ENCODE measurements at regions not wholly inside any gene's neighbourhood (a gene's known extent, or its start where the extent isn't known, plus 50 kb on each side); places are given as distances from the start of the nearest gene placed in this dataset.

- H3K27me3 Mint-ChIP-seq, result peaks cover 2% of the 10 kb centered on the region
- no peak overlapping the region for H3K4me3 Mint-ChIP-seq
- H3K4me1 Mint-ChIP-seq (ENCODE audit: low read depth), result no peaks in the 10 kb centered on the region
- ChIA-PET POLR2A (no interaction called here), CTCF (no interaction called here)
- H3K27ac Mint-ChIP-seq, result no peak overlapping the region
- no peak for DNase-seq
- H3K36me3 Mint-ChIP-seq (ENCODE audit: low read depth), result no peaks in the 10 kb centered on the region
- peaks cover 2% of the 10 kb centered on the region for H3K9me3 Mint-ChIP-seq
- no peak for ATAC-seq
- TF ChIP-seq CTCF (IDR thresholded peaks at IDR 0.05), result no peak
- intact Hi-C loops (cut with micrococcal nuclease), result no loop called here
These were observed 209.5 kb upstream of the DIO3 start for GRCh38 chr14:101351769-101352168.

GRCh38 chr14:101352567-101352966 lies 208.7 kb upstream of the DIO3 start:
- ChIA-PET CTCF (no interaction called here), POLR2A (no interaction called here)
- no peak overlapping the region for H3K4me3 Mint-ChIP-seq
- no peak for TF ChIP-seq CTCF (IDR thresholded peaks at IDR 0.05)
- peaks cover 2% of the 10 kb centered on the region for H3K27me3 Mint-ChIP-seq
- no peaks in the 10 kb centered on the region for H3K36me3 Mint-ChIP-seq (ENCODE audit: low read depth)
- H3K27ac Mint-ChIP-seq, result no peak overlapping the region
- no peak for DNase-seq
- no peak for ATAC-seq
- no peaks in the 10 kb centered on the region for H3K4me1 Mint-ChIP-seq (ENCODE audit: low read depth)
- intact Hi-C loops (cut with micrococcal nuclease), result no loop called here
- peaks cover 2% of the 10 kb centered on the region for H3K9me3 Mint-ChIP-seq

- ChIA-PET CTCF (no interaction called here), POLR2A (no interaction called here)
These were observed 207.9 kb upstream of the DIO3 start for GRCh38 chr14:101353422-101353821.

GRCh38 chr14:101354726-101355125 lies 206.6 kb upstream of the DIO3 start:
- Mint-ChIP-seq H3K9me3 (peaks cover 2% of the 10 kb centered on the region), H3K27ac (no peak overlapping the region), H3K36me3 (ENCODE audit: low read depth) (no peaks in the 10 kb centered on the region), H3K27me3 (peaks cover 3% of the 10 kb centered on the region), H3K4me1 (ENCODE audit: low read depth) (no peaks in the 10 kb centered on the region), H3K4me3 (no peak overlapping the region)
- intact Hi-C loops (cut with micrococcal nuclease), result no loop called here
- ATAC-seq (no peak), DNase-seq (no peak)
- ChIA-PET CTCF (no interaction called here), POLR2A (no interaction called here)
- no peak for TF ChIP-seq CTCF (IDR thresholded peaks at IDR 0.05)

More at GRCh38 chr14:101353422-101353821, 207.9 kb upstream of the DIO3 start:
- no peak for ATAC-seq
- Mint-ChIP-seq H3K27me3 (peaks cover 2% of the 10 kb centered on the region), H3K4me1 (ENCODE audit: low read depth) (no peaks in the 10 kb centered on the region), H3K36me3 (ENCODE audit: low read depth) (no peaks in the 10 kb centered on the region), H3K4me3 (no peak overlapping the region), H3K27ac (no peak overlapping the region), H3K9me3 (peaks cover 2% of the 10 kb centered on the region)
- intact Hi-C loops (cut with micrococcal nuclease), result no loop called here
- TF ChIP-seq CTCF (IDR thresholded peaks at IDR 0.05), result no peak
- no peak for DNase-seq

GRCh38 chr14:101355284-101355683 lies 206.0 kb upstream of the DIO3 start:
- CTCF ChIA-PET, result no interaction called here
- Mint-ChIP-seq H3K4me1 (ENCODE audit: low read depth) (no peaks in the 10 kb centered on the region), H3K36me3 (ENCODE audit: low read depth) (no peaks in the 10 kb centered on the region), H3K9me3 (peaks cover 2% of the 10 kb centered on the region), H3K27me3 (peaks cover 3% of the 10 kb centered on the region), H3K4me3 (no peak overlapping the region), H3K27ac (no peak overlapping the region)
- ATAC-seq (no peak), DNase-seq (no peak)
- TF ChIP-seq CTCF (IDR thresholded peaks at IDR 0.05), result no peak
- intact Hi-C loops (cut with micrococcal nuclease), result no loop called here
- POLR2A ChIA-PET, result no interaction called here
